ENCODE measurements at regions not wholly inside any gene's neighbourhood (a gene's known extent, or its start where the extent isn't known, plus 50 kb on each side); places are given as distances from the start of the nearest gene placed in this dataset.

DNA sequence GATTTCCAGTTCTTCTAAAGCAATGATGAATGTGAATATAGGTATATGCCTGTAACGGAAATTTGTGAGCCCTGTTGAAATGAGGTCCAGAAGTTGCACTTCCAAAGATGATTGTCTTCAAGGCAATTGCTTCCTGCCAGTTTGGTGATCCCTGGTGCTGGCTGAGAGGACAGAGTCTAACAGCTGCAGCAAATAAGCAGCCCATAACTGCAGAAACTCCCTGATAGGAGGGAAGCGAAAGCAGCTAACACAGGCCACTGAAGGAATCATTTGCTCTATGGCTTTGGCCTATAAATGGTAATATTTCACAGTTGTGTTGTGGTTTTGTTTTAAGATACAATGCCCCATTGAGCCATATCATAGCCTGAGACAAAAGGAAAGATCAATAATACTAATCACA lies 451.5 kb upstream of the MIR17HG start:
- 94 to 100% methylated on average over 1 to 2 of the region's 2 CpGs for WGBS, 2 donors (ENCODE audit: low coverage in 1 of 2)
- no peaks in the 10 kb centered on the region for H3K9me3 ChIP-seq
- H3K36me3 ChIP-seq = no peaks in the 10 kb centered on the region
- no peak for ATAC-seq
- TF ChIP-seq, protein P1, sequence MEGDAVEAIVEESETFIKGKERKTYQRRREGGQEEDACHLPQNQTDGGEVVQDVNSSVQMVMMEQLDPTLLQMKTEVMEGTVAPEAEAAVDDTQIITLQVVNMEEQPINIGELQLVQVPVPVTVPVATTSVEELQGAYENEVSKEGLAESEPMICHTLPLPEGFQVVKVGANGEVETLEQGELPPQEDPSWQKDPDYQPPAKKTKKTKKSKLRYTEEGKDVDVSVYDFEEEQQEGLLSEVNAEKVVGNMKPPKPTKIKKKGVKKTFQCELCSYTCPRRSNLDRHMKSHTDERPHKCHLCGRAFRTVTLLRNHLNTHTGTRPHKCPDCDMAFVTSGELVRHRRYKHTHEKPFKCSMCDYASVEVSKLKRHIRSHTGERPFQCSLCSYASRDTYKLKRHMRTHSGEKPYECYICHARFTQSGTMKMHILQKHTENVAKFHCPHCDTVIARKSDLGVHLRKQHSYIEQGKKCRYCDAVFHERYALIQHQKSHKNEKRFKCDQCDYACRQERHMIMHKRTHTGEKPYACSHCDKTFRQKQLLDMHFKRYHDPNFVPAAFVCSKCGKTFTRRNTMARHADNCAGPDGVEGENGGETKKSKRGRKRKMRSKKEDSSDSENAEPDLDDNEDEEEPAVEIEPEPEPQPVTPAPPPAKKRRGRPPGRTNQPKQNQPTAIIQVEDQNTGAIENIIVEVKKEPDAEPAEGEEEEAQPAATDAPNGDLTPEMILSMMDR (IDR thresholded peaks at IDR 0.05) = no peak
- no peak for TF ChIP-seq EP300 (IDR thresholded peaks at IDR 0.05)
- H3K27me3 ChIP-seq = no peaks in the 10 kb centered on the region
- H3K4me1 ChIP-seq = no peaks in the 10 kb centered on the region
- no peak overlapping the region for H3K4me3 ChIP-seq
- H3K27ac ChIP-seq = no peak overlapping the region

GRCh38 chr13:90898811-90899210 lies 448.7 kb upstream of the MIR17HG start:
- no peak for ATAC-seq
- no peak for TF ChIP-seq POLR2A (IDR thresholded peaks at IDR 0.05)
- TF ChIP-seq POLR2AphosphoS5 (IDR thresholded peaks at IDR 0.05) = no peak
- TF ChIP-seq, protein P1 (IDR thresholded peaks at IDR 0.05) = no peak
- TF ChIP-seq EP300 (IDR thresholded peaks at IDR 0.05) = no peak
- Histone ChIP-seq H3K4me3 (no peak overlapping the region), H3K27ac (no peak overlapping the region), H3K4me1 (no peaks in the 10 kb centered on the region), H3K27me3 (no peaks in the 10 kb centered on the region), H3K9me3 (no peaks in the 10 kb centered on the region), H3K36me3 (no peaks in the 10 kb centered on the region)
- 67 to 91% methylated on average over 1 of the region's 1 CpG for WGBS, 2 donors (ENCODE audit: low coverage in 1 of 2)

DNA sequence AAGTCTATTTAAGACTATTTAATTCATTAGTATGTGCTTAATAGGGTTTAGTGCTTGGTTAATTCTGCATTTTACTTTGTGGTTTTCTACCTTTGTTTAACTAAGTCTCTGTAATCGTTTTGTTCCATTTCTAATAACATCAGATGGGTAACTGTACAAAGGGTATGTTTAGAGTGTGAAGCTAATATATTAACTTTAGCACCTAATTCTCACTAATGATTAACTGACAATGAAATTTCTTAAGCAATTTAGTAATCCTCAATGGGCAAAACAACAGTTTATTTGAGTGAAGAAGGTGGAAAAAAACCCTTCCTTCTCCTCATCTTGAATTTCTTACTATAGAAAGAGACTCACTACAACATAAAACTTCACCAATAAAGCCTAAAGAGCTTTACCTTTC lies 448.1 kb upstream of the MIR17HG start:
- H3K4me1 ChIP-seq = no peaks in the 10 kb centered on the region
- ATAC-seq = no peak
- 63 to 69% methylated on average over 1 of the region's 1 CpG for WGBS, 2 donors (ENCODE audit: low coverage in 1 of 2)
- H3K27me3 ChIP-seq = no peaks in the 10 kb centered on the region
- H3K9me3 ChIP-seq = no peaks in the 10 kb centered on the region
- no peaks in the 10 kb centered on the region for H3K36me3 ChIP-seq
- H3K4me3 ChIP-seq = no peak overlapping the region
- TF ChIP-seq, protein P1 (IDR thresholded peaks at IDR 0.05) = no peak
- no peak for TF ChIP-seq POLR2AphosphoS5 (IDR thresholded peaks at IDR 0.05)
- no peak for TF ChIP-seq POLR2A (IDR thresholded peaks at IDR 0.05)
- TF ChIP-seq EP300 (IDR thresholded peaks at IDR 0.05) = no peak
- H3K27ac ChIP-seq = no peak overlapping the region

GRCh38 chr13:90902255-90902654 lies 445.2 kb upstream of the MIR17HG start:
- H3K9me3 ChIP-seq = peaks cover 0 to 9% (median 0%) of the 10 kb centered on the region in 3 donors
- ATAC-seq = no peak
- H3K4me1 ChIP-seq = no peaks in the 10 kb centered on the region
- H3K4me3 ChIP-seq = no peak overlapping the region
- H3K36me3 ChIP-seq = no peaks in the 10 kb centered on the region
- 88 to 92% methylated on average over 1 to 2 of the region's 2 CpGs for WGBS, 2 donors (ENCODE audit: low coverage in 1 of 2)
- TF ChIP-seq, protein P1 (IDR thresholded peaks at IDR 0.05) = no peak
- TF ChIP-seq POLR2A (IDR thresholded peaks at IDR 0.05) = no peak
- no peak for TF ChIP-seq POLR2AphosphoS5 (IDR thresholded peaks at IDR 0.05)
- no peaks in the 10 kb centered on the region for H3K27me3 ChIP-seq
- no peak overlapping the region for H3K27ac ChIP-seq

GRCh38 chr13:90906554-90906953 lies 440.9 kb upstream of the MIR17HG start:
- WGBS, 2 donors (ENCODE audit: low coverage in 1 of 2) = 63 to 100% methylated on average over 1 of the region's 1 CpG
- TF ChIP-seq POLR2A (IDR thresholded peaks at IDR 0.05) (no peak), EP300 (IDR thresholded peaks at IDR 0.05) (no peak), POLR2AphosphoS5 (IDR thresholded peaks at IDR 0.05) (no peak)
- TF ChIP-seq, protein P1 (IDR thresholded peaks at IDR 0.05) = no peak

More at GRCh38 chr13:90906554-90906953, 440.9 kb upstream of the MIR17HG start:
- ATAC-seq = no peak
- no peak overlapping the region for H3K4me3 ChIP-seq
- H3K9me3 ChIP-seq = peaks cover 0 to 11% (median 0%) of the 10 kb centered on the region in 3 donors
- H3K27ac ChIP-seq = no peak overlapping the region
- H3K27me3 ChIP-seq = no peaks in the 10 kb centered on the region
- no peaks in the 10 kb centered on the region for H3K4me1 ChIP-seq
- H3K36me3 ChIP-seq = no peaks in the 10 kb centered on the region

Data from gastroesophageal sphincter (tissue), 4 donors.